ENCODE measurements at regions not wholly inside any gene's neighbourhood (a gene's known extent, or its start where the extent isn't known, plus 50 kb on each side); places are given as distances from the start of the nearest gene placed in this dataset.
A peak's percentile ranks its signal among the peaks of the same experiment; 100 is the strongest.

GRCh38 chr2:180291552-180292421 is 284.7 kb upstream of the CWC22 start:
- TF ChIP-seq EZH2phosphoT487 (IDR thresholded peaks at IDR 0.05; ENCODE audit: insufficient read depth, low read depth) = no peak
- no peak for TF ChIP-seq EZH2 (IDR thresholded peaks at IDR 0.05; ENCODE audit: insufficient read depth, poor library complexity, severe bottlenecking)

GRCh38 chr2:180291060-180291459 is 284.0 kb upstream of the CWC22 start:
- H3K9ac ChIP-seq = no peak overlapping the region; the same call in 1 of the 2 replicates
- TF ChIP-seq EZH2phosphoT487 (IDR thresholded peaks at IDR 0.05; ENCODE audit: insufficient read depth, low read depth) (0 out of 2 replicates have a peak, but pooled peaks have one; percentile 55), EZH2 (IDR thresholded peaks at IDR 0.05; ENCODE audit: insufficient read depth, poor library complexity, severe bottlenecking) (no peak)
- WGBS, 2 experiments (ENCODE audit: low coverage in 1 of 2, low lambda C conversion rate in 2 of 2, missing lambda C conversion rate in 2 of 2) = 1 to 3% methylated on average over 2 of the region's 2 CpGs
- peak; percentile 81 for DNase-seq
- no peak overlapping the region for H2AFZ ChIP-seq
- H4K20me1 ChIP-seq (ENCODE audit: insufficient read depth) = no peaks in the 10 kb centered on the region
- in situ Hi-C loops (cut with MboI) = no loop called here
- H3K27me3 ChIP-seq (replicated peaks; ENCODE audit: insufficient read depth) = no peaks in the 10 kb centered on the region
- H3K27ac ChIP-seq = peak overlapping the region; percentile 67
- H3K4me2 ChIP-seq (ENCODE audit: unreplicated experiment) = peak overlapping the region; percentile 59
- peaks cover 22% of the 10 kb centered on the region for H3K4me1 ChIP-seq (ENCODE audit: insufficient read depth)
- H3F3A ChIP-seq (ENCODE audit: insufficient read depth) = peaks cover 18% of the 10 kb centered on the region
- H3K4me3 ChIP-seq = peak overlapping the region; percentile 45
- no peaks in the 10 kb centered on the region for H3K36me3 ChIP-seq (ENCODE audit: low read depth)
- H3K9me3 ChIP-seq (ENCODE audit: low read depth) = no peaks in the 10 kb centered on the region
- no peaks in the 10 kb centered on the region for H3K9me2 ChIP-seq (ENCODE audit: insufficient read depth)
- H3K79me2 ChIP-seq (ENCODE audit: insufficient read depth) = no peaks in the 10 kb centered on the region

More at GRCh38 chr2:180291552-180292421, 284.7 kb upstream of the CWC22 start:
- 31 to 35% methylated on average over 6 of the region's 6 CpGs for WGBS, 2 experiments (ENCODE audit: low coverage in 1 of 2, low lambda C conversion rate in 2 of 2, missing lambda C conversion rate in 2 of 2)
- Histone ChIP-seq H3K9me2 (ENCODE audit: insufficient read depth) (no peaks in the 10 kb centered on the region), H3K27me3 (replicated peaks; ENCODE audit: insufficient read depth) (no peaks in the 10 kb centered on the region), H3K36me3 (ENCODE audit: low read depth) (no peaks in the 10 kb centered on the region), H3K9me3 (ENCODE audit: low read depth) (no peaks in the 10 kb centered on the region), H3F3A (ENCODE audit: insufficient read depth) (peaks cover 18% of the 10 kb centered on the region), H3K79me2 (ENCODE audit: insufficient read depth) (no peaks in the 10 kb centered on the region), H3K4me1 (ENCODE audit: insufficient read depth) (peaks cover 22% of the 10 kb centered on the region), H3K9ac (no peak overlapping the region; the same call in 1 of the 2 replicates), H3K27ac (peak overlapping the region; percentile 67), H2AFZ (peak overlapping the region; percentile 28; the same call in 1 of the 2 replicates), H3K4me2 (ENCODE audit: unreplicated experiment) (peak overlapping the region; percentile 59), H3K4me3 (peak overlapping the region; percentile 45), H4K20me1 (ENCODE audit: insufficient read depth) (no peaks in the 10 kb centered on the region)
- peak; percentile 67 for DNase-seq
- in situ Hi-C loops (cut with MboI) = no loop called here

DNA sequence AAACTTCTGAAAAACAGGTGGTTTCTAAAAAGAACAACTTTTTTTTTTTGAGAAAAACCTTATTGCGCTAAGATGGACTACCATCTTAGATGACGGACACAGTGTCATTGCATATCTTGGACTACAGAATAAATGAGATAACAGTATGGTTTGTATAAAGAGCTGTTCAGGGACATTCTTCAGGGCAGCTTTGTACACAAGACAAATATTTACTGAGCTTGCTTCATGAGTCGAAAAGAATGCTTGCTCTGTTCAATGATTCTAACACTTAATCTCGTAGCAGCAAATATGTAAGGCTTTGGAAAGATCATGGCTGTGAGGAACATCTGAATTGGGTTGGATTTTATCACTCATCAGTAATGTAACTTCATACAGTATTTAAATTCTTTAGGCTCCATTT is 282.5 kb upstream of the CWC22 start:
- Histone ChIP-seq H3K4me3 (no peak overlapping the region), H3K4me1 (ENCODE audit: insufficient read depth) (peaks cover 22% of the 10 kb centered on the region), H3K4me2 (ENCODE audit: unreplicated experiment) (no peak overlapping the region), H3K9ac (no peak overlapping the region), H3K27me3 (replicated peaks; ENCODE audit: insufficient read depth) (no peaks in the 10 kb centered on the region), H3K27ac (no peak overlapping the region), H3K9me2 (ENCODE audit: insufficient read depth) (no peaks in the 10 kb centered on the region), H3F3A (ENCODE audit: insufficient read depth) (peaks cover 18% of the 10 kb centered on the region), H3K79me2 (ENCODE audit: insufficient read depth) (no peaks in the 10 kb centered on the region), H3K9me3 (ENCODE audit: low read depth) (no peaks in the 10 kb centered on the region), H3K36me3 (ENCODE audit: low read depth) (no peaks in the 10 kb centered on the region), H2AFZ (no peak overlapping the region), H4K20me1 (ENCODE audit: insufficient read depth) (no peaks in the 10 kb centered on the region)
- WGBS, 2 experiments (ENCODE audit: low coverage in 1 of 2, low lambda C conversion rate in 2 of 2, missing lambda C conversion rate in 2 of 2) = 91 to 96% methylated on average over 4 of the region's 4 CpGs
- no peak for DNase-seq
- TF ChIP-seq EZH2phosphoT487 (IDR thresholded peaks at IDR 0.05; ENCODE audit: insufficient read depth, low read depth) (no peak), EZH2 (IDR thresholded peaks at IDR 0.05; ENCODE audit: insufficient read depth, poor library complexity, severe bottlenecking) (no peak)
- in situ Hi-C loops (cut with MboI) = no loop called here

DNA sequence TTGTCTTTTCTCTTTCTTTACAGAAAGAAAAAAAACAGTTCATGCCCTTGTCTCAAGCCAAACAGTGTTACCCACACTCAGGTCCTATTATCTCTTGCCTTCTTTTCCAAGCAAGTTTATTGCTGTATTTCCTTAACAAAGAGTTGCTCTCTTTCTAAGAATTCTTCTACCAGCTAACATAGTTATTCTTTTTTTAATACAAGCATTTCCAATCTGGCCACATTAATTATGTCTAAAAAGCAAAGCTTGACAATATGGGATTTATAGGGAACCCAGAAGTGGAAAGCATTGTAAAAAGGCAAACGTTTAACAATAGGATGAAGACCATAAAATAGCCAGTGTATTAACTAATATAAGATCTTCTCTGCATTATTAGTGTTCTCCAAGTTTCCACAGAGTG is 272.5 kb upstream of the CWC22 start:
- Histone ChIP-seq H3K9me2 (ENCODE audit: insufficient read depth) (no peaks in the 10 kb centered on the region), H3K9ac (no peak overlapping the region), H2AFZ (no peak overlapping the region), H3K4me1 (ENCODE audit: insufficient read depth) (no peaks in the 10 kb centered on the region), H3K79me2 (ENCODE audit: insufficient read depth) (no peaks in the 10 kb centered on the region), H3K4me3 (no peak overlapping the region), H3K36me3 (ENCODE audit: low read depth) (no peaks in the 10 kb centered on the region), H3K27ac (no peak overlapping the region), H3F3A (ENCODE audit: insufficient read depth) (no peaks in the 10 kb centered on the region), H3K27me3 (replicated peaks; ENCODE audit: insufficient read depth) (no peaks in the 10 kb centered on the region), H3K4me2 (ENCODE audit: unreplicated experiment) (no peak overlapping the region), H3K9me3 (ENCODE audit: low read depth) (no peaks in the 10 kb centered on the region), H4K20me1 (ENCODE audit: insufficient read depth) (no peaks in the 10 kb centered on the region)
- no peak for DNase-seq
- 61 to 70% methylated on average over 1 of the region's 1 CpG for WGBS, 2 experiments (ENCODE audit: low coverage in 1 of 2, low lambda C conversion rate in 2 of 2, missing lambda C conversion rate in 2 of 2)
- in situ Hi-C loops (cut with MboI) = no loop called here
- TF ChIP-seq EZH2phosphoT487 (IDR thresholded peaks at IDR 0.05; ENCODE audit: insufficient read depth, low read depth) (no peak), EZH2 (IDR thresholded peaks at IDR 0.05; ENCODE audit: insufficient read depth, poor library complexity, severe bottlenecking) (no peak)
